Ectodermal cell (in vitro differentiated cells): ENCODE measurements at regions not wholly inside any gene's neighbourhood (a gene's known extent, or its start where the extent isn't known, plus 50 kb on each side); places are given as distances from the start of the nearest gene placed in this dataset.

ENCODE experiments used
- H3K27ac ChIP-seq: 2 replicates; pipeline ENCODE4 v1.7.0; 2013; ENCODE audit warnings: mild to moderate bottlenecking, low read depth, low read length; ENCODE audit not compliant: insufficient read depth, poor library complexity, severe bottlenecking
- H3K27me3 ChIP-seq: 2 replicates; pipeline ENCODE4 v1.7.0; 2013; ENCODE audit warnings: mild to moderate bottlenecking, low read length; ENCODE audit not compliant: insufficient read depth, control insufficient read depth, poor library complexity, severe bottlenecking
- H3K36me3 ChIP-seq: one replicate; pipeline ENCODE4 v1.7.0; 2013; ENCODE audit warnings: low read length; ENCODE audit not compliant: control insufficient read depth, insufficient read depth
- H3K4me1 ChIP-seq: one replicate; pipeline ENCODE4 v1.7.0; 2013; ENCODE audit warnings: low read length; ENCODE audit not compliant: control insufficient read depth, insufficient read depth
- H3K4me3 ChIP-seq: 2 replicates; pipeline ENCODE4 v1.7.0; 2013; ENCODE audit warnings: low read depth, low read length, control low read depth; ENCODE audit not compliant: insufficient read depth
- H3K9me3 ChIP-seq: 2 replicates; pipeline ENCODE4 v1.7.0; 2013; ENCODE audit warnings: mild to moderate bottlenecking, low read length, moderate library complexity; ENCODE audit not compliant: control insufficient read depth
- WGBS, 2 experiments: methylation state at CpG; one replicate each; pipeline ENCODE4 v1.1.7; 2013; ENCODE audit warnings: missing lambda C conversion rate in 2 of 2; 5-methylcytosine and 5-hydroxymethylcytosine counted together

GRCh38 chr9:88077071-88077617 lies 61.1 kb downstream of the SPATA31C2 start:
- H3K9me3 ChIP-seq, result no peaks in the 10 kb centered on the region
- no peaks in the 10 kb centered on the region for H3K36me3 ChIP-seq
- no peak overlapping the region for H3K4me3 ChIP-seq
- H3K4me1 ChIP-seq, result no peaks in the 10 kb centered on the region
- peaks cover 28% of the 10 kb centered on the region for H3K27me3 ChIP-seq
- 77 to 80% methylated on average over 20 of the region's 20 CpGs for WGBS, 2 experiments
- no peak overlapping the region for H3K27ac ChIP-seq

- 4 to 6% methylated on average over 57 of the region's 57 CpGs for WGBS, 2 experiments
- H3K27ac ChIP-seq, result peak overlapping the region; percentile 20
- no peaks in the 10 kb centered on the region for H3K4me1 ChIP-seq
- peak overlapping the region; percentile 58 for H3K4me3 ChIP-seq
- no peaks in the 10 kb centered on the region for H3K9me3 ChIP-seq
- H3K36me3 ChIP-seq, result no peaks in the 10 kb centered on the region
- peaks cover 28% of the 10 kb centered on the region for H3K27me3 ChIP-seq
Measured at GRCh38 chr9:88076286-88077070, 61.8 kb downstream of the SPATA31C2 start.

GRCh38 chr9:88075966-88076285 lies 62.3 kb downstream of the SPATA31C2 start:
- Histone ChIP-seq H3K27me3 (peaks cover 28% of the 10 kb centered on the region), H3K27ac (no peak overlapping the region), H3K4me1 (no peaks in the 10 kb centered on the region), H3K36me3 (no peaks in the 10 kb centered on the region), H3K9me3 (no peaks in the 10 kb centered on the region), H3K4me3 (peak overlapping the region; percentile 58)
- WGBS, 2 experiments, result 2% methylated on average over 12 of the region's 12 CpGs

- peak overlapping the region; percentile 58 for H3K4me3 ChIP-seq
- 77 to 81% methylated on average over 3 of the region's 3 CpGs for WGBS, 2 experiments
- no peak overlapping the region for H3K27ac ChIP-seq
- H3K9me3 ChIP-seq, result no peaks in the 10 kb centered on the region
- H3K36me3 ChIP-seq, result no peaks in the 10 kb centered on the region
- no peaks in the 10 kb centered on the region for H3K4me1 ChIP-seq
- H3K27me3 ChIP-seq, result peaks cover 28% of the 10 kb centered on the region
Measured at GRCh38 chr9:88075506-88075905, 62.8 kb downstream of the SPATA31C2 start.

GRCh38 chr9:88074931-88075330 lies 63.3 kb downstream of the SPATA31C2 start:
- WGBS, 2 experiments, result 89 to 95% methylated on average over 4 to 5 of the region's 5 CpGs
- Histone ChIP-seq H3K4me1 (no peaks in the 10 kb centered on the region), H3K27me3 (peaks cover 28% of the 10 kb centered on the region), H3K9me3 (no peaks in the 10 kb centered on the region), H3K27ac (no peak overlapping the region), H3K4me3 (no peak overlapping the region), H3K36me3 (no peaks in the 10 kb centered on the region)

GRCh38 chr9:88072831-88073375 lies 65.4 kb downstream of the SPATA31C2 start:
- Histone ChIP-seq H3K9me3 (no peaks in the 10 kb centered on the region), H3K4me1 (no peaks in the 10 kb centered on the region), H3K27me3 (peaks cover 28% of the 10 kb centered on the region), H3K27ac (no peak overlapping the region), H3K4me3 (no peak overlapping the region), H3K36me3 (no peaks in the 10 kb centered on the region)
- WGBS, 2 experiments, result 87 to 88% methylated on average over 2 of the region's 2 CpGs

- Histone ChIP-seq H3K4me1 (no peaks in the 10 kb centered on the region), H3K27me3 (peaks cover 17% of the 10 kb centered on the region), H3K27ac (no peak overlapping the region), H3K9me3 (no peaks in the 10 kb centered on the region), H3K36me3 (no peaks in the 10 kb centered on the region), H3K4me3 (no peak overlapping the region)
- WGBS, 2 experiments, result 92 to 93% methylated on average over 1 to 2 of the region's 2 CpGs
Measured at GRCh38 chr9:88071331-88071730, 66.9 kb downstream of the SPATA31C2 start.

- 96% methylated on average over 3 of the region's 3 CpGs for WGBS, 2 experiments
- Histone ChIP-seq H3K4me3 (no peak overlapping the region), H3K27ac (no peak overlapping the region), H3K36me3 (no peaks in the 10 kb centered on the region), H3K9me3 (no peaks in the 10 kb centered on the region), H3K4me1 (no peaks in the 10 kb centered on the region), H3K27me3 (no peaks in the 10 kb centered on the region)
Measured at GRCh38 chr9:88065619-88066018, 72.7 kb downstream of the SPATA31C2 start.

- H3K4me3 ChIP-seq, result no peak overlapping the region
- no peaks in the 10 kb centered on the region for H3K27me3 ChIP-seq
- 86 to 98% methylated on average over 4 of the region's 4 CpGs for WGBS, 2 experiments
- H3K4me1 ChIP-seq, result no peaks in the 10 kb centered on the region
- no peaks in the 10 kb centered on the region for H3K36me3 ChIP-seq
- H3K9me3 ChIP-seq, result no peaks in the 10 kb centered on the region
- no peak overlapping the region for H3K27ac ChIP-seq
Measured at GRCh38 chr9:88064554-88064953, 73.7 kb downstream of the SPATA31C2 start.

- Histone ChIP-seq H3K27ac (no peak overlapping the region), H3K4me1 (no peaks in the 10 kb centered on the region), H3K4me3 (no peak overlapping the region), H3K9me3 (no peaks in the 10 kb centered on the region), H3K36me3 (no peaks in the 10 kb centered on the region), H3K27me3 (no peaks in the 10 kb centered on the region)
- WGBS, 2 experiments, result 92 to 95% methylated on average over 7 of the region's 7 CpGs
Measured at GRCh38 chr9:88060746-88061145, 77.5 kb downstream of the SPATA31C2 start.
